Fibroblast of villous mesenchyme (primary cell): ENCODE measurements at regions not wholly inside any gene's neighbourhood (a gene's known extent, or its start where the extent isn't known, plus 50 kb on each side); places are given as distances from the start of the nearest gene placed in this dataset.

ENCODE experiments used
- DNase-seq: peaks from one replicate; pipeline ENCODE4 v3.0.0-alpha.2; 2010; ENCODE audit warnings: low read depth
- H3K4me3 ChIP-seq: 2 replicates; pipeline ENCODE4 v1.5.1; 2011; ENCODE audit warnings: low read depth, mild to moderate bottlenecking, low read length
- CTCF ChIP-seq: IDR thresholded peaks from 2 replicates; pipeline ENCODE4 v1.5.1; 2012; ENCODE audit warnings: low read depth, mild to moderate bottlenecking, low read length; ENCODE audit not compliant: insufficient read depth

- no peak for DNase-seq
- TF ChIP-seq CTCF, result no peak
- H3K4me3 ChIP-seq, result no peak overlapping the region
Measured at GRCh38 chr2:3000125-3000524, 377.5 kb downstream of the EIPR1 start.

GRCh38 chr2:2998971-2999370 is 378.6 kb downstream of the EIPR1 start:
- no peak overlapping the region for H3K4me3 ChIP-seq
- no peak for TF ChIP-seq CTCF
- DNase-seq, result no peak

- no peak for TF ChIP-seq CTCF
- no peak for DNase-seq
- H3K4me3 ChIP-seq, result no peak overlapping the region
Measured at GRCh38 chr2:2993172-2993692, 384.4 kb downstream of the EIPR1 start.

- DNase-seq, result no peak
- TF ChIP-seq CTCF, result no peak
- H3K4me3 ChIP-seq, result no peak overlapping the region
Measured at GRCh38 chr2:2992634-2993033, 385.0 kb downstream of the EIPR1 start.

GRCh38 chr2:2985020-2985419 is 392.6 kb downstream of the EIPR1 start:
- no peak for TF ChIP-seq CTCF
- no peak for DNase-seq

GRCh38 chr2:2981000-2981399 is 396.6 kb downstream of the EIPR1 start:
- H3K4me3 ChIP-seq, result no peak overlapping the region
- DNase-seq, result no peak
- no peak for TF ChIP-seq CTCF

More at GRCh38 chr2:2985020-2985419, 392.6 kb downstream of the EIPR1 start:
- H3K4me3 ChIP-seq, result no peak overlapping the region

GRCh38 chr2:2974982-2975381 is 402.6 kb downstream of the EIPR1 start:
- no peak overlapping the region for H3K4me3 ChIP-seq
- no peak for TF ChIP-seq CTCF
- no peak for DNase-seq
